ENCODE measurements at regions not wholly inside any gene's neighbourhood (a gene's known extent, or its start where the extent isn't known, plus 50 kb on each side); places are given as distances from the start of the nearest gene placed in this dataset.

DNA sequence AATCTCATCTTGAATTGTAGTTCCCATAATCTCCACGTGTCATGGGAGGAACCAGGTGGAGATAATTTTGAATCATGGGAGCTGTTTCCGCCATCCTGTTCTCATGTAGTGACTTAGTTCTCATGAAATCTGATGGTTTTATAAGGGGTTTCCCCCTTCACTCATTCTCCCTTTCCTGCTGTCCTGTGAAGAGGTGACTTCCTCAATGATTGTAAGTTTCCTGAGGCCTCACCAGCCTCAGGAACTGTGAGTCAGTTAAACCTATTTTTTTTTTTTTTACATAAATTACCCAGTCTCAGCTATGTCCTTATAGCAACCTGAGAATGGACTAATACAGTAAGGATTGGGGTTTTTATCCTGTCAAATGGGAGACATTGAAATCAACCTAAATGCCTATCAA is 328.3 kb downstream of the TBC1D32 start:
- H3K9me3 ChIP-seq = no peaks in the 10 kb centered on the region
- H3K9me2 ChIP-seq = no peaks in the 10 kb centered on the region
- no peak overlapping the region for H3K9ac ChIP-seq
- no peaks in the 10 kb centered on the region for H3K4me1 ChIP-seq (ENCODE audit: control insufficient read depth in 1 of 2, insufficient read depth in 2 of 2, low read depth in 1 of 2, low read length in 1 of 2)
- no peaks in the 10 kb centered on the region for H3K27me3 ChIP-seq (ENCODE audit: insufficient read depth)
- TF ChIP-seq FOXJ3 (CRISPR knock-in tag; IDR thresholded peaks at IDR 0.05) (no peak), GATA2 (CRISPR knock-in tag; IDR thresholded peaks at IDR 0.05) (no peak), FOXM1 (IDR thresholded peaks at IDR 0.05; ENCODE audit: low read depth) (no peak), FOSL2 (IDR thresholded peaks at IDR 0.05; ENCODE audit: borderline replicate concordance, low read depth) (no peak), RXRA (IDR thresholded peaks at IDR 0.05; ENCODE audit: borderline replicate concordance, low read depth) (no peak), GABPA (IDR thresholded peaks at IDR 0.05; ENCODE audit: low read depth) (no peak), POLR2AphosphoS5 (IDR thresholded peaks at IDR 0.05; ENCODE audit: low read depth, low read length) (no peak), EP300 (IDR thresholded peaks at IDR 0.05; ENCODE audit: borderline replicate concordance in 1 of 2, low read depth in 1 of 2, low read length in 1 of 2) (no peak), SMC3 (IDR thresholded peaks at IDR 0.05; ENCODE audit: low read depth, low read length) (no peak), NFIC (IDR thresholded peaks at IDR 0.05; ENCODE audit: borderline replicate concordance) (no peak), CHD2 (IDR thresholded peaks at IDR 0.05; ENCODE audit: low read length, partially characterized antibody) (no peak), TEAD4 (IDR thresholded peaks at IDR 0.05; ENCODE audit: borderline replicate concordance, insufficient read depth) (no peak)
- TF ChIP-seq, protein P1, sequence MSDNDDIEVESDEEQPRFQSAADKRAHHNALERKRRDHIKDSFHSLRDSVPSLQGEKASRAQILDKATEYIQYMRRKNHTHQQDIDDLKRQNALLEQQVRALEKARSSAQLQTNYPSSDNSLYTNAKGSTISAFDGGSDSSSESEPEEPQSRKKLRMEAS (IDR thresholded peaks at IDR 0.05; ENCODE audit: low read depth) = no peak
- TF ChIP-seq, protein P2, sequence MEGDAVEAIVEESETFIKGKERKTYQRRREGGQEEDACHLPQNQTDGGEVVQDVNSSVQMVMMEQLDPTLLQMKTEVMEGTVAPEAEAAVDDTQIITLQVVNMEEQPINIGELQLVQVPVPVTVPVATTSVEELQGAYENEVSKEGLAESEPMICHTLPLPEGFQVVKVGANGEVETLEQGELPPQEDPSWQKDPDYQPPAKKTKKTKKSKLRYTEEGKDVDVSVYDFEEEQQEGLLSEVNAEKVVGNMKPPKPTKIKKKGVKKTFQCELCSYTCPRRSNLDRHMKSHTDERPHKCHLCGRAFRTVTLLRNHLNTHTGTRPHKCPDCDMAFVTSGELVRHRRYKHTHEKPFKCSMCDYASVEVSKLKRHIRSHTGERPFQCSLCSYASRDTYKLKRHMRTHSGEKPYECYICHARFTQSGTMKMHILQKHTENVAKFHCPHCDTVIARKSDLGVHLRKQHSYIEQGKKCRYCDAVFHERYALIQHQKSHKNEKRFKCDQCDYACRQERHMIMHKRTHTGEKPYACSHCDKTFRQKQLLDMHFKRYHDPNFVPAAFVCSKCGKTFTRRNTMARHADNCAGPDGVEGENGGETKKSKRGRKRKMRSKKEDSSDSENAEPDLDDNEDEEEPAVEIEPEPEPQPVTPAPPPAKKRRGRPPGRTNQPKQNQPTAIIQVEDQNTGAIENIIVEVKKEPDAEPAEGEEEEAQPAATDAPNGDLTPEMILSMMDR (IDR thresholded peaks at IDR 0.05) = no peak
- TF ChIP-seq, protein P3, sequence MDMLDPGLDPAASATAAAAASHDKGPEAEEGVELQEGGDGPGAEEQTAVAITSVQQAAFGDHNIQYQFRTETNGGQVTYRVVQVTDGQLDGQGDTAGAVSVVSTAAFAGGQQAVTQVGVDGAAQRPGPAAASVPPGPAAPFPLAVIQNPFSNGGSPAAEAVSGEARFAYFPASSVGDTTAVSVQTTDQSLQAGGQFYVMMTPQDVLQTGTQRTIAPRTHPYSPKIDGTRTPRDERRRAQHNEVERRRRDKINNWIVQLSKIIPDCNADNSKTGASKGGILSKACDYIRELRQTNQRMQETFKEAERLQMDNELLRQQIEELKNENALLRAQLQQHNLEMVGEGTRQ (IDR thresholded peaks at IDR 0.05; ENCODE audit: borderline replicate concordance, low read depth, low read length) = no peak
- TF ChIP-seq, protein P4, sequence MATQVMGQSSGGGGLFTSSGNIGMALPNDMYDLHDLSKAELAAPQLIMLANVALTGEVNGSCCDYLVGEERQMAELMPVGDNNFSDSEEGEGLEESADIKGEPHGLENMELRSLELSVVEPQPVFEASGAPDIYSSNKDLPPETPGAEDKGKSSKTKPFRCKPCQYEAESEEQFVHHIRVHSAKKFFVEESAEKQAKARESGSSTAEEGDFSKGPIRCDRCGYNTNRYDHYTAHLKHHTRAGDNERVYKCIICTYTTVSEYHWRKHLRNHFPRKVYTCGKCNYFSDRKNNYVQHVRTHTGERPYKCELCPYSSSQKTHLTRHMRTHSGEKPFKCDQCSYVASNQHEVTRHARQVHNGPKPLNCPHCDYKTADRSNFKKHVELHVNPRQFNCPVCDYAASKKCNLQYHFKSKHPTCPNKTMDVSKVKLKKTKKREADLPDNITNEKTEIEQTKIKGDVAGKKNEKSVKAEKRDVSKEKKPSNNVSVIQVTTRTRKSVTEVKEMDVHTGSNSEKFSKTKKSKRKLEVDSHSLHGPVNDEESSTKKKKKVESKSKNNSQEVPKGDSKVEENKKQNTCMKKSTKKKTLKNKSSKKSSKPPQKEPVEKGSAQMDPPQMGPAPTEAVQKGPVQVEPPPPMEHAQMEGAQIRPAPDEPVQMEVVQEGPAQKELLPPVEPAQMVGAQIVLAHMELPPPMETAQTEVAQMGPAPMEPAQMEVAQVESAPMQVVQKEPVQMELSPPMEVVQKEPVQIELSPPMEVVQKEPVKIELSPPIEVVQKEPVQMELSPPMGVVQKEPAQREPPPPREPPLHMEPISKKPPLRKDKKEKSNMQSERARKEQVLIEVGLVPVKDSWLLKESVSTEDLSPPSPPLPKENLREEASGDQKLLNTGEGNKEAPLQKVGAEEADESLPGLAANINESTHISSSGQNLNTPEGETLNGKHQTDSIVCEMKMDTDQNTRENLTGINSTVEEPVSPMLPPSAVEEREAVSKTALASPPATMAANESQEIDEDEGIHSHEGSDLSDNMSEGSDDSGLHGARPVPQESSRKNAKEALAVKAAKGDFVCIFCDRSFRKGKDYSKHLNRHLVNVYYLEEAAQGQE (IDR thresholded peaks at IDR 0.05; ENCODE audit: low read depth, low read length) = no peak
- TF ChIP-seq, protein P5, sequence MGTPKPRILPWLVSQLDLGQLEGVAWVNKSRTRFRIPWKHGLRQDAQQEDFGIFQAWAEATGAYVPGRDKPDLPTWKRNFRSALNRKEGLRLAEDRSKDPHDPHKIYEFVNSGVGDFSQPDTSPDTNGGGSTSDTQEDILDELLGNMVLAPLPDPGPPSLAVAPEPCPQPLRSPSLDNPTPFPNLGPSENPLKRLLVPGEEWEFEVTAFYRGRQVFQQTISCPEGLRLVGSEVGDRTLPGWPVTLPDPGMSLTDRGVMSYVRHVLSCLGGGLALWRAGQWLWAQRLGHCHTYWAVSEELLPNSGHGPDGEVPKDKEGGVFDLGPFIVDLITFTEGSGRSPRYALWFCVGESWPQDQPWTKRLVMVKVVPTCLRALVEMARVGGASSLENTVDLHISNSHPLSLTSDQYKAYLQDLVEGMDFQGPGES (IDR thresholded peaks at IDR 0.05; ENCODE audit: low read depth, low read length) = no peak
- DNase-seq = no peak
- H2AFZ ChIP-seq (ENCODE audit: low read depth) = no peak overlapping the region
- CTCF ChIA-PET = no interaction called here
- no peaks in the 10 kb centered on the region for H3K36me3 ChIP-seq (replicated peaks in 1 of 2; ENCODE audit: control insufficient read depth in 1 of 2, insufficient read depth in 2 of 2, low read length in 1 of 2)
- 21% methylated on average over 2 of the region's 2 CpGs for WGBS (ENCODE audit: low lambda C conversion rate)
- no peaks in the 10 kb centered on the region for H3F3A ChIP-seq (replicated peaks; ENCODE audit: insufficient read depth)
- H3K79me2 ChIP-seq (ENCODE audit: insufficient read depth) = no peaks in the 10 kb centered on the region
- POLR2A ChIA-PET = no interaction called here
- H3K27ac ChIP-seq (ENCODE audit: low read depth in 2 of 2, low read length in 1 of 2) = no peak overlapping the region
- H3K4me2 ChIP-seq = no peak overlapping the region
- no peaks in the 10 kb centered on the region for H4K20me1 ChIP-seq (ENCODE audit: insufficient read depth)
- no peak overlapping the region for H3K4me3 ChIP-seq (ENCODE audit: low read depth in 2 of 2, low read length in 1 of 2)
